ENCODE measurements at regions not wholly inside any gene's neighbourhood (a gene's known extent, or its start where the extent isn't known, plus 50 kb on each side); places are given as distances from the start of the nearest gene placed in this dataset.

DNA sequence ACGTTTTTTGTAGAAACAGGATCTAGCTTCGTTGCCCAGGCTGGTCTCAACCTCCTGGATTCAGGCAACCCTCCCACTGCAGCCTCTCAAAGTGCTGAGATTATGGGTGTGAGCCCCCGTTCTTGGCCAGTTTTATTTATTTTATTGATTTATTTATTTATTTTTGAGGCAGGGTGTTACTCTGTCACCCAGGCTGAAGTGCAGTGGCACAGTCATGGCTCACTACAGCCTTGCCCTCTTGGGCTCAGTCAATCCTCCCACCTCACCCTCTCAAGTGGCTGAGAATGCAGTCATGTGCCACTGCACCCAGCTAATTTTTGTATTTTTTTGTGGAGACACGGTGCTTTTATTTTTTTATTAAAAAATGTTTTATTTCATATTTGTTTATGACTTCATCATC is 79.9 kb upstream of the ATF7IP2 start (continued):
- TF ChIP-seq, protein P1, sequence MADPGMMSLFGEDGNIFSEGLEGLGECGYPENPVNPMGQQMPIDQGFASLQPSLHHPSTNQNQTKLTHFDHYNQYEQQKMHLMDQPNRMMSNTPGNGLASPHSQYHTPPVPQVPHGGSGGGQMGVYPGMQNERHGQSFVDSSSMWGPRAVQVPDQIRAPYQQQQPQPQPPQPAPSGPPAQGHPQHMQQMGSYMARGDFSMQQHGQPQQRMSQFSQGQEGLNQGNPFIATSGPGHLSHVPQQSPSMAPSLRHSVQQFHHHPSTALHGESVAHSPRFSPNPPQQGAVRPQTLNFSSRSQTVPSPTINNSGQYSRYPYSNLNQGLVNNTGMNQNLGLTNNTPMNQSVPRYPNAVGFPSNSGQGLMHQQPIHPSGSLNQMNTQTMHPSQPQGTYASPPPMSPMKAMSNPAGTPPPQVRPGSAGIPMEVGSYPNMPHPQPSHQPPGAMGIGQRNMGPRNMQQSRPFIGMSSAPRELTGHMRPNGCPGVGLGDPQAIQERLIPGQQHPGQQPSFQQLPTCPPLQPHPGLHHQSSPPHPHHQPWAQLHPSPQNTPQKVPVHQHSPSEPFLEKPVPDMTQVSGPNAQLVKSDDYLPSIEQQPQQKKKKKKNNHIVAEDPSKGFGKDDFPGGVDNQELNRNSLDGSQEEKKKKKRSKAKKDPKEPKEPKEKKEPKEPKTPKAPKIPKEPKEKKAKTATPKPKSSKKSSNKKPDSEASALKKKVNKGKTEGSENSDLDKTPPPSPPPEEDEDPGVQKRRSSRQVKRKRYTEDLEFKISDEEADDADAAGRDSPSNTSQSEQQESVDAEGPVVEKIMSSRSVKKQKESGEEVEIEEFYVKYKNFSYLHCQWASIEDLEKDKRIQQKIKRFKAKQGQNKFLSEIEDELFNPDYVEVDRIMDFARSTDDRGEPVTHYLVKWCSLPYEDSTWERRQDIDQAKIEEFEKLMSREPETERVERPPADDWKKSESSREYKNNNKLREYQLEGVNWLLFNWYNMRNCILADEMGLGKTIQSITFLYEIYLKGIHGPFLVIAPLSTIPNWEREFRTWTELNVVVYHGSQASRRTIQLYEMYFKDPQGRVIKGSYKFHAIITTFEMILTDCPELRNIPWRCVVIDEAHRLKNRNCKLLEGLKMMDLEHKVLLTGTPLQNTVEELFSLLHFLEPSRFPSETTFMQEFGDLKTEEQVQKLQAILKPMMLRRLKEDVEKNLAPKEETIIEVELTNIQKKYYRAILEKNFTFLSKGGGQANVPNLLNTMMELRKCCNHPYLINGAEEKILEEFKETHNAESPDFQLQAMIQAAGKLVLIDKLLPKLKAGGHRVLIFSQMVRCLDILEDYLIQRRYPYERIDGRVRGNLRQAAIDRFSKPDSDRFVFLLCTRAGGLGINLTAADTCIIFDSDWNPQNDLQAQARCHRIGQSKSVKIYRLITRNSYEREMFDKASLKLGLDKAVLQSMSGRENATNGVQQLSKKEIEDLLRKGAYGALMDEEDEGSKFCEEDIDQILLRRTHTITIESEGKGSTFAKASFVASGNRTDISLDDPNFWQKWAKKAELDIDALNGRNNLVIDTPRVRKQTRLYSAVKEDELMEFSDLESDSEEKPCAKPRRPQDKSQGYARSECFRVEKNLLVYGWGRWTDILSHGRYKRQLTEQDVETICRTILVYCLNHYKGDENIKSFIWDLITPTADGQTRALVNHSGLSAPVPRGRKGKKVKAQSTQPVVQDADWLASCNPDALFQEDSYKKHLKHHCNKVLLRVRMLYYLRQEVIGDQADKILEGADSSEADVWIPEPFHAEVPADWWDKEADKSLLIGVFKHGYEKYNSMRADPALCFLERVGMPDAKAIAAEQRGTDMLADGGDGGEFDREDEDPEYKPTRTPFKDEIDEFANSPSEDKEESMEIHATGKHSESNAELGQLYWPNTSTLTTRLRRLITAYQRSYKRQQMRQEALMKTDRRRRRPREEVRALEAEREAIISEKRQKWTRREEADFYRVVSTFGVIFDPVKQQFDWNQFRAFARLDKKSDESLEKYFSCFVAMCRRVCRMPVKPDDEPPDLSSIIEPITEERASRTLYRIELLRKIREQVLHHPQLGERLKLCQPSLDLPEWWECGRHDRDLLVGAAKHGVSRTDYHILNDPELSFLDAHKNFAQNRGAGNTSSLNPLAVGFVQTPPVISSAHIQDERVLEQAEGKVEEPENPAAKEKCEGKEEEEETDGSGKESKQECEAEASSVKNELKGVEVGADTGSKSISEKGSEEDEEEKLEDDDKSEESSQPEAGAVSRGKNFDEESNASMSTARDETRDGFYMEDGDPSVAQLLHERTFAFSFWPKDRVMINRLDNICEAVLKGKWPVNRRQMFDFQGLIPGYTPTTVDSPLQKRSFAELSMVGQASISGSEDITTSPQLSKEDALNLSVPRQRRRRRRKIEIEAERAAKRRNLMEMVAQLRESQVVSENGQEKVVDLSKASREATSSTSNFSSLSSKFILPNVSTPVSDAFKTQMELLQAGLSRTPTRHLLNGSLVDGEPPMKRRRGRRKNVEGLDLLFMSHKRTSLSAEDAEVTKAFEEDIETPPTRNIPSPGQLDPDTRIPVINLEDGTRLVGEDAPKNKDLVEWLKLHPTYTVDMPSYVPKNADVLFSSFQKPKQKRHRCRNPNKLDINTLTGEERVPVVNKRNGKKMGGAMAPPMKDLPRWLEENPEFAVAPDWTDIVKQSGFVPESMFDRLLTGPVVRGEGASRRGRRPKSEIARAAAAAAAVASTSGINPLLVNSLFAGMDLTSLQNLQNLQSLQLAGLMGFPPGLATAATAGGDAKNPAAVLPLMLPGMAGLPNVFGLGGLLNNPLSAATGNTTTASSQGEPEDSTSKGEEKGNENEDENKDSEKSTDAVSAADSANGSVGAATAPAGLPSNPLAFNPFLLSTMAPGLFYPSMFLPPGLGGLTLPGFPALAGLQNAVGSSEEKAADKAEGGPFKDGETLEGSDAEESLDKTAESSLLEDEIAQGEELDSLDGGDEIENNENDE (IDR thresholded peaks at IDR 0.05; ENCODE audit: insufficient replicate concordance, low read length) = no peak
- no peak for TF ChIP-seq SUZ12 (IDR thresholded peaks at IDR 0.05; ENCODE audit: low read length)
- no peak for TF ChIP-seq CHD1 (IDR thresholded peaks at IDR 0.05; ENCODE audit: low read depth, low read length)
- TF ChIP-seq CBX5 (IDR thresholded peaks at IDR 0.05; ENCODE audit: low read depth, low read length) = no peak
- TF ChIP-seq, protein P2, sequence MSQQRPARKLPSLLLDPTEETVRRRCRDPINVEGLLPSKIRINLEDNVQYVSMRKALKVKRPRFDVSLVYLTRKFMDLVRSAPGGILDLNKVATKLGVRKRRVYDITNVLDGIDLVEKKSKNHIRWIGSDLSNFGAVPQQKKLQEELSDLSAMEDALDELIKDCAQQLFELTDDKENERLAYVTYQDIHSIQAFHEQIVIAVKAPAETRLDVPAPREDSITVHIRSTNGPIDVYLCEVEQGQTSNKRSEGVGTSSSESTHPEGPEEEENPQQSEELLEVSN (IDR thresholded peaks at IDR 0.05) = no peak
- no peak for TF ChIP-seq SP2 (IDR thresholded peaks at IDR 0.05; ENCODE audit: low read length)
- no peak for TF ChIP-seq FOSL1 (IDR thresholded peaks at IDR 0.05; ENCODE audit: insufficient read depth, low read depth, low read length)
- no peak for TF ChIP-seq POLR2A (IDR thresholded peaks at IDR 0.05; ENCODE audit: control extremely low read depth in 1 of 2, low read depth in 2 of 2, low read length in 2 of 2)

Measured in H1 (cell line).